Psoas muscle (tissue), 7 donors: ENCODE measurements at regions not wholly inside any gene's neighbourhood (a gene's known extent, or its start where the extent isn't known, plus 50 kb on each side); places are given as distances from the start of the nearest gene placed in this dataset.

Experiments
- ATAC-seq, 4 donors: fragments of 200-7000 bp; cut with Tn5 transposase; one replicate each; pipeline ENCODE4 v1.9.1; 2020; ENCODE audit warnings: moderate library complexity in 3 of 4, mild to moderate bottlenecking in 2 of 4
- DNase-seq, 2 donors: peaks; one replicate each; pipeline ENCODE4 v3.0.0-alpha.2; 2020
- H3K27ac ChIP-seq: fragments of 200-600 bp; one replicate; pipeline ENCODE4 v1.8.0; 2022
- H3K27me3 ChIP-seq, 3 donors: fragments of 200-600 bp in 1 of 3; one replicate each; pipeline versions ENCODE4 v1.6.1 to v1.8.0; 2013 to 2022; ENCODE audit warnings: low read length in 2 of 3, mild to moderate bottlenecking in 2 of 3, moderate library complexity in 1 of 3; ENCODE audit not compliant: insufficient read depth in 3 of 3
- H3K36me3 ChIP-seq, 2 donors: fragments of 200-600 bp in 1 of 2; one replicate each; pipeline versions ENCODE4 v1.6.1 to v1.8.0; 2013 to 2022; ENCODE audit warnings: low read depth in 1 of 2, mild to moderate bottlenecking in 1 of 2, moderate library complexity in 1 of 2; ENCODE audit not compliant: insufficient read depth in 1 of 2
- H3K4me1 ChIP-seq: fragments of 200-600 bp; one replicate; pipeline ENCODE4 v1.8.0; 2022
- H3K4me3 ChIP-seq: fragments of 200-600 bp; one replicate; pipeline ENCODE4 v1.8.0; 2022; ENCODE audit warnings: mild to moderate bottlenecking
- H3K9me3 ChIP-seq: fragments of 200-600 bp; one replicate; pipeline ENCODE4 v1.8.0; 2022
- CTCF ChIP-seq: fragments of 200-600 bp; IDR thresholded peaks from one replicate; pipeline ENCODE4 v1.8.0; 2022; ENCODE audit warnings: antibody characterized with exemption
- WGBS, 3 donors: extraction: QIAGEN DNeasy Blood & Tissue Kit; methylation state at CpG; one replicate each; pipeline versions ENCODE4 v1.1.6 to v1.1.7; 2013; 5-methylcytosine and 5-hydroxymethylcytosine counted together
- intact Hi-C, 2 donors: fragments of 100-400 bp; cut with DNase I; formaldehyde crosslinking; loops; one replicate each; pipeline versions ENCODE4 v1.11.0 to v1.14.2; 2022
- donor health status: healthy with polysubstance abuse.
- donor health status: DM: no; HTN: no; CAD: no; lungs with moderate emphysema.
- donor health status: Bipolar disorder and iron deficiency.
- donor health status: healthy.
- donor health status: DM: yes; HTN: yes; CAD: no.
- donor health status: DM: no; HTN: no; CAD: no.
- donor health status: DM: yes; HTN: yes; CAD: no.

- intact Hi-C loops, result no loop called here
- H3K27me3 ChIP-seq, result no peaks in the 10 kb centered on the region
- 46 to 51% (median 50%) methylated on average over 4 of the region's 4 CpGs for WGBS, 3 donors
- H3K36me3 ChIP-seq, result no peaks in the 10 kb centered on the region
- H3K4me1 ChIP-seq, result no peaks in the 10 kb centered on the region
- H3K4me3 ChIP-seq, result no peak overlapping the region
- no peaks in the 10 kb centered on the region for H3K9me3 ChIP-seq
- TF ChIP-seq CTCF, result no peak
- DNase-seq (no peak), ATAC-seq (no peak)
- H3K27ac ChIP-seq, result no peak overlapping the region
Measured at GRCh38 chr6:96340164-96340563, 181.4 kb upstream of the UFL1 start.

GRCh38 chr6:96345501-96345900 lies 176.1 kb upstream of the UFL1 start:
- no peak for ATAC-seq
- 79 to 88% (median 85%) methylated on average over 3 of the region's 3 CpGs for WGBS, 3 donors
- Histone ChIP-seq H3K27me3 (no peaks in the 10 kb centered on the region), H3K4me3 (no peak overlapping the region), H3K27ac (no peak overlapping the region), H3K4me1 (no peaks in the 10 kb centered on the region), H3K36me3 (no peaks in the 10 kb centered on the region), H3K9me3 (no peaks in the 10 kb centered on the region)
- TF ChIP-seq CTCF, result no peak
- DNase-seq, result no peak
- intact Hi-C loops, result no loop called here

- no peak for DNase-seq
- Histone ChIP-seq H3K4me3 (no peak overlapping the region), H3K9me3 (no peaks in the 10 kb centered on the region), H3K27ac (no peak overlapping the region), H3K27me3 (no peaks in the 10 kb centered on the region), H3K4me1 (no peaks in the 10 kb centered on the region), H3K36me3 (no peaks in the 10 kb centered on the region)
- intact Hi-C loops, result no loop called here
- no peak for ATAC-seq
- WGBS, 3 donors, result 38 to 81% (median 48%) methylated on average over 1 of the region's 1 CpG
- no peak for TF ChIP-seq CTCF
Measured at GRCh38 chr6:96381246-96381645, 140.4 kb upstream of the UFL1 start.

- no peaks in the 10 kb centered on the region for H3K36me3 ChIP-seq
- no peaks in the 10 kb centered on the region for H3K9me3 ChIP-seq
- TF ChIP-seq CTCF, result no peak
- intact Hi-C loops, result no loop called here
- no peak overlapping the region for H3K27ac ChIP-seq
- H3K27me3 ChIP-seq, result no peaks in the 10 kb centered on the region
- ATAC-seq (no peak), DNase-seq (no peak)
- WGBS, 3 donors, result 1 to 2% (median 2%) methylated on average over 9 of the region's 9 CpGs
- no peak overlapping the region for H3K4me3 ChIP-seq
- H3K4me1 ChIP-seq, result no peaks in the 10 kb centered on the region
Measured at GRCh38 chr6:96391776-96392360, 129.7 kb upstream of the UFL1 start.

- WGBS, 3 donors, result 56 to 67% (median 62%) methylated on average over 3 of the region's 3 CpGs
- Histone ChIP-seq H3K9me3 (no peaks in the 10 kb centered on the region), H3K27me3 (no peaks in the 10 kb centered on the region), H3K4me1 (no peaks in the 10 kb centered on the region), H3K27ac (no peak overlapping the region), H3K4me3 (no peak overlapping the region), H3K36me3 (no peaks in the 10 kb centered on the region)
- DNase-seq, result no peak
- TF ChIP-seq CTCF, result no peak
- intact Hi-C loops, result no loop called here
- ATAC-seq, result no peak
Measured at GRCh38 chr6:96394727-96395126, 126.9 kb upstream of the UFL1 start.
